Fibroblast of pulmonary artery (primary cell): ENCODE measurements at regions not wholly inside any gene's neighbourhood (a gene's known extent, or its start where the extent isn't known, plus 50 kb on each side); places are given as distances from the start of the nearest gene placed in this dataset.

Experiments used
- DNase-seq: peaks from one replicate; pipeline ENCODE4 v3.0.0-alpha.2; 2010; ENCODE audit warnings: low read depth
- H3K4me3 ChIP-seq: replicated peaks from 2 replicates; pipeline ENCODE4 v1.5.1; 2011; ENCODE audit warnings: low read depth, mild to moderate bottlenecking, control low read depth, low read length, moderate library complexity
- CTCF ChIP-seq: IDR thresholded peaks from 2 replicates; pipeline ENCODE4 v1.5.1; 2011; ENCODE audit warnings: mild to moderate bottlenecking, control low read depth, low read length, inconsistent platforms; ENCODE audit errors: missing control alignments

GRCh38 chr1:4526747-4527146 is 127.7 kb upstream of the AJAP1 start:
- no peak for DNase-seq
- TF ChIP-seq CTCF, result no peak
- no peak overlapping the region for H3K4me3 ChIP-seq

GRCh38 chr1:4527819-4528218 is 126.6 kb upstream of the AJAP1 start:
- TF ChIP-seq CTCF, result no peak
- H3K4me3 ChIP-seq, result no peak overlapping the region
- no peak for DNase-seq

GRCh38 chr1:4528590-4528989 is 125.8 kb upstream of the AJAP1 start:
- H3K4me3 ChIP-seq, result no peak overlapping the region
- TF ChIP-seq CTCF, result no peak
- DNase-seq, result no peak

GRCh38 chr1:4529446-4530165 is 124.8 kb upstream of the AJAP1 start:
- no peak for DNase-seq
- TF ChIP-seq CTCF, result no peak

GRCh38 chr1:4530166-4530785 is 124.1 kb upstream of the AJAP1 start:
- no peak for TF ChIP-seq CTCF
- no peak overlapping the region for H3K4me3 ChIP-seq
- no peak for DNase-seq

More at GRCh38 chr1:4529446-4530165, 124.8 kb upstream of the AJAP1 start:
- H3K4me3 ChIP-seq, result no peak overlapping the region

- no peak overlapping the region for H3K4me3 ChIP-seq
- no peak for DNase-seq
- TF ChIP-seq CTCF, result no peak
Measured at GRCh38 chr1:4531842-4532241, 122.6 kb upstream of the AJAP1 start.

- DNase-seq, result no peak
- no peak for TF ChIP-seq CTCF
- H3K4me3 ChIP-seq, result no peak overlapping the region
Measured at GRCh38 chr1:4532656-4533055, 121.8 kb upstream of the AJAP1 start.
